HAP-1 (cell line): ENCODE measurements at regions not wholly inside any gene's neighbourhood (a gene's known extent, or its start where the extent isn't known, plus 50 kb on each side); places are given as distances from the start of the nearest gene placed in this dataset.

Experiments
- DNase-seq, 2 experiments: peaks; one replicate each; pipeline ENCODE4 v3.0.0-alpha.2; 2016 to 2020; ENCODE audit warnings: low spot score in 2 of 2
- H3K27me3 ChIP-seq: fragments of 250-450 bp; sonication (Bioruptor Pico); 2 replicates; pipeline ENCODE4 v1.5.1; 2020; ENCODE audit warnings: low read depth, mild to moderate bottlenecking, moderate library complexity
- H3K36me3 ChIP-seq: fragments of 250-450 bp; sonication (Bioruptor Pico); replicated peaks from 2 replicates; pipeline ENCODE4 v1.5.1; 2020; ENCODE audit warnings: mild to moderate bottlenecking
- H3K4me1 ChIP-seq: fragments of 250-450 bp; sonication (Bioruptor Pico); 2 replicates; pipeline ENCODE4 v1.5.1; 2020; ENCODE audit warnings: mild to moderate bottlenecking
- H3K4me3 ChIP-seq: fragments of 250-450 bp; sonication (Bioruptor Pico); 2 replicates; pipeline ENCODE4 v1.5.1; 2020; ENCODE audit warnings: mild to moderate bottlenecking, moderate library complexity
- H3K9me3 ChIP-seq: fragments of 250-450 bp; sonication (Bioruptor Pico); 2 replicates; pipeline ENCODE4 v1.5.1; 2020; ENCODE audit warnings: mild to moderate bottlenecking, moderate library complexity
- in situ Hi-C: fragments of 300-500 bp; cut with MboI; formaldehyde crosslinking; loops from 3 replicates; pipeline ENCODE4 v1.14.3; 2020; ENCODE audit warnings: low sequenced_read_pairs, inconsistent platforms, mixed read lengths

- in situ Hi-C loops, result no loop called here
- no peaks in the 10 kb centered on the region for H3K4me1 ChIP-seq
- no peak for DNase-seq
- no peaks in the 10 kb centered on the region for H3K27me3 ChIP-seq
- no peak overlapping the region for H3K4me3 ChIP-seq
- no peaks in the 10 kb centered on the region for H3K9me3 ChIP-seq
- no peaks in the 10 kb centered on the region for H3K36me3 ChIP-seq
Measured at GRCh38 chr2:6448893-6449292, 416.8 kb downstream of the CMPK2 start.

GRCh38 chr2:6449343-6449742 is 416.4 kb downstream of the CMPK2 start:
- no peaks in the 10 kb centered on the region for H3K4me1 ChIP-seq
- H3K4me3 ChIP-seq, result no peak overlapping the region
- in situ Hi-C loops, result no loop called here
- no peak for DNase-seq
- H3K36me3 ChIP-seq, result no peaks in the 10 kb centered on the region
- H3K9me3 ChIP-seq, result no peaks in the 10 kb centered on the region
- no peaks in the 10 kb centered on the region for H3K27me3 ChIP-seq

GRCh38 chr2:6452702-6453481 is 412.8 kb downstream of the CMPK2 start:
- DNase-seq, result no peak
- in situ Hi-C loops, result no loop called here
- no peak overlapping the region for H3K4me3 ChIP-seq
- H3K27me3 ChIP-seq, result no peaks in the 10 kb centered on the region
- H3K36me3 ChIP-seq, result no peaks in the 10 kb centered on the region
- no peaks in the 10 kb centered on the region for H3K9me3 ChIP-seq
- no peaks in the 10 kb centered on the region for H3K4me1 ChIP-seq

GRCh38 chr2:6454286-6454990 is 411.3 kb downstream of the CMPK2 start:
- in situ Hi-C loops, result no loop called here
- H3K4me3 ChIP-seq, result no peak overlapping the region
- no peak for DNase-seq

GRCh38 chr2:6459138-6459537 is 406.6 kb downstream of the CMPK2 start:
- Histone ChIP-seq H3K4me1 (no peaks in the 10 kb centered on the region), H3K36me3 (no peaks in the 10 kb centered on the region), H3K9me3 (no peaks in the 10 kb centered on the region), H3K4me3 (no peak overlapping the region), H3K27me3 (no peaks in the 10 kb centered on the region)
- DNase-seq, result no peak
- in situ Hi-C loops, result no loop called here

More at GRCh38 chr2:6454286-6454990, 411.3 kb downstream of the CMPK2 start:
- Histone ChIP-seq H3K36me3 (no peaks in the 10 kb centered on the region), H3K27me3 (no peaks in the 10 kb centered on the region), H3K9me3 (no peaks in the 10 kb centered on the region), H3K4me1 (no peaks in the 10 kb centered on the region)

- H3K36me3 ChIP-seq, result no peaks in the 10 kb centered on the region
- no peak overlapping the region for H3K4me3 ChIP-seq
- no peak for DNase-seq
- no peaks in the 10 kb centered on the region; the same call in 1 of the 2 replicates for H3K9me3 ChIP-seq
- no peaks in the 10 kb centered on the region for H3K4me1 ChIP-seq
- no peaks in the 10 kb centered on the region for H3K27me3 ChIP-seq
- in situ Hi-C loops, result no loop called here
Measured at GRCh38 chr2:6470518-6470917, 395.2 kb downstream of the CMPK2 start.

GRCh38 chr2:6471419-6471818 is 394.3 kb downstream of the CMPK2 start:
- in situ Hi-C loops, result no loop called here
- DNase-seq, result no peak
- H3K36me3 ChIP-seq, result no peaks in the 10 kb centered on the region
- H3K27me3 ChIP-seq, result no peaks in the 10 kb centered on the region
- no peak overlapping the region for H3K4me3 ChIP-seq
- H3K4me1 ChIP-seq, result no peaks in the 10 kb centered on the region
- H3K9me3 ChIP-seq, result no peaks in the 10 kb centered on the region; the same call in 1 of the 2 replicates

- Histone ChIP-seq H3K4me1 (no peaks in the 10 kb centered on the region), H3K27me3 (no peaks in the 10 kb centered on the region), H3K36me3 (no peaks in the 10 kb centered on the region), H3K9me3 (no peaks in the 10 kb centered on the region), H3K4me3 (no peak overlapping the region)
- no peak for DNase-seq
- in situ Hi-C loops, result no loop called here
Measured at GRCh38 chr2:6474161-6475140, 391.3 kb downstream of the CMPK2 start.

- Histone ChIP-seq H3K27me3 (no peaks in the 10 kb centered on the region), H3K36me3 (no peaks in the 10 kb centered on the region), H3K4me3 (no peak overlapping the region), H3K9me3 (no peaks in the 10 kb centered on the region), H3K4me1 (no peaks in the 10 kb centered on the region)
- in situ Hi-C loops, result no loop called here
- no peak for DNase-seq
Measured at GRCh38 chr2:6475155-6475940, 390.4 kb downstream of the CMPK2 start.

GRCh38 chr2:6480514-6480913 is 385.2 kb downstream of the CMPK2 start:
- Histone ChIP-seq H3K36me3 (no peaks in the 10 kb centered on the region), H3K9me3 (no peaks in the 10 kb centered on the region), H3K4me3 (no peak overlapping the region), H3K4me1 (no peaks in the 10 kb centered on the region), H3K27me3 (no peaks in the 10 kb centered on the region)
- DNase-seq, result no peak
- in situ Hi-C loops, result no loop called here

GRCh38 chr2:6482256-6482655 is 383.5 kb downstream of the CMPK2 start:
- no peaks in the 10 kb centered on the region for H3K36me3 ChIP-seq
- DNase-seq, result no peak
- no peak overlapping the region for H3K4me3 ChIP-seq
- in situ Hi-C loops, result no loop called here
- H3K4me1 ChIP-seq, result no peaks in the 10 kb centered on the region
- no peaks in the 10 kb centered on the region for H3K9me3 ChIP-seq
- no peaks in the 10 kb centered on the region for H3K27me3 ChIP-seq

- H3K4me1 ChIP-seq, result no peaks in the 10 kb centered on the region
- in situ Hi-C loops, result no loop called here
- no peak for DNase-seq
- H3K27me3 ChIP-seq, result no peaks in the 10 kb centered on the region
- no peak overlapping the region for H3K4me3 ChIP-seq
- H3K9me3 ChIP-seq, result no peaks in the 10 kb centered on the region
- H3K36me3 ChIP-seq, result no peaks in the 10 kb centered on the region
Measured at GRCh38 chr2:6487765-6488164, 377.9 kb downstream of the CMPK2 start.

- H3K9me3 ChIP-seq, result no peaks in the 10 kb centered on the region
- in situ Hi-C loops, result no loop called here
- no peak overlapping the region for H3K4me3 ChIP-seq
- no peak for DNase-seq
- H3K36me3 ChIP-seq, result no peaks in the 10 kb centered on the region
- no peaks in the 10 kb centered on the region for H3K27me3 ChIP-seq
- H3K4me1 ChIP-seq, result no peaks in the 10 kb centered on the region
Measured at GRCh38 chr2:6492573-6492972, 373.1 kb downstream of the CMPK2 start.
